ENCODE measurements at regions not wholly inside any gene's neighbourhood (a gene's known extent, or its start where the extent isn't known, plus 50 kb on each side); places are given as distances from the start of the nearest gene placed in this dataset.

- H3F3A ChIP-seq (replicated peaks; ENCODE audit: low read depth) = no peaks in the 10 kb centered on the region
- no peaks in the 10 kb centered on the region for H3K36me3 Mint-ChIP-seq (ENCODE audit: low read depth)
- no peak overlapping the region for H3K27ac ChIP-seq (ENCODE audit: low read depth)
- no peaks in the 10 kb centered on the region for H3K9me3 Mint-ChIP-seq
- H3K27me3 ChIP-seq (ENCODE audit: insufficient read depth) = no peaks in the 10 kb centered on the region
- no peak overlapping the region for H3K27ac Mint-ChIP-seq
- 0 out of 2 replicates have a peak, but pooled peaks cover 5% of the 10 kb centered on the region for H3K4me1 ChIP-seq (ENCODE audit: insufficient read depth)
- H3K4me3 Mint-ChIP-seq = no peak overlapping the region
- no peaks in the 10 kb centered on the region for H3K36me3 ChIP-seq (ENCODE audit: insufficient read depth)
- H3K9me2 ChIP-seq (ENCODE audit: insufficient read depth) = no peaks in the 10 kb centered on the region
- ATAC-seq (no peak), DNase-seq (ENCODE audit: low spot score) (no peak)
- H2AFZ ChIP-seq = no peak overlapping the region
- H3K4me2 ChIP-seq = no peak overlapping the region
- no peaks in the 10 kb centered on the region for H3K79me2 ChIP-seq (replicated peaks; ENCODE audit: insufficient read depth)
- TF ChIP-seq EZH2phosphoT487 (IDR thresholded peaks at IDR 0.05; ENCODE audit: unreplicated experiment) = no peak
- TF ChIP-seq CREB1 (CRISPR knock-in tag; IDR thresholded peaks at IDR 0.05; ENCODE audit: low read depth) = no peak
- TF ChIP-seq, protein P1, sequence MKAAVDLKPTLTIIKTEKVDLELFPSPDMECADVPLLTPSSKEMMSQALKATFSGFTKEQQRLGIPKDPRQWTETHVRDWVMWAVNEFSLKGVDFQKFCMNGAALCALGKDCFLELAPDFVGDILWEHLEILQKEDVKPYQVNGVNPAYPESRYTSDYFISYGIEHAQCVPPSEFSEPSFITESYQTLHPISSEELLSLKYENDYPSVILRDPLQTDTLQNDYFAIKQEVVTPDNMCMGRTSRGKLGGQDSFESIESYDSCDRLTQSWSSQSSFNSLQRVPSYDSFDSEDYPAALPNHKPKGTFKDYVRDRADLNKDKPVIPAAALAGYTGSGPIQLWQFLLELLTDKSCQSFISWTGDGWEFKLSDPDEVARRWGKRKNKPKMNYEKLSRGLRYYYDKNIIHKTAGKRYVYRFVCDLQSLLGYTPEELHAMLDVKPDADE (IDR thresholded peaks at IDR 0.05) = no peak
- no peak for TF ChIP-seq ZNF462 (CRISPR knock-in tag; IDR thresholded peaks at IDR 0.05)
- no peak for TF ChIP-seq JUNB (IDR thresholded peaks at IDR 0.05; ENCODE audit: unreplicated experiment)
- no peak for TF ChIP-seq ZNF114 (CRISPR knock-in tag; IDR thresholded peaks at IDR 0.05)
- no peak for TF ChIP-seq NANOG (IDR thresholded peaks at IDR 0.05; ENCODE audit: borderline replicate concordance)
- TF ChIP-seq STAT1 (IDR thresholded peaks at IDR 0.05; ENCODE audit: unreplicated experiment) = no peak
- no peak for TF ChIP-seq EZH2 (IDR thresholded peaks at IDR 0.05; ENCODE audit: low read depth, unreplicated experiment)
- TF ChIP-seq POLR2AphosphoS5 (IDR thresholded peaks at IDR 0.05; ENCODE audit: low read depth) = no peak
- H4K20me1 ChIP-seq (replicated peaks; ENCODE audit: insufficient read depth) = no peaks in the 10 kb centered on the region
- H3K4me1 Mint-ChIP-seq = peaks cover 15% of the 10 kb centered on the region
- no peaks in the 10 kb centered on the region for H3K27me3 Mint-ChIP-seq (ENCODE audit: insufficient read depth, low read depth, poor library complexity)
- no peak overlapping the region for H3K4me3 ChIP-seq
These were observed 436.6 kb downstream of the DTWD2 start for GRCh38 chr5:118551716-118552115.

Measured in GM23338 (cell line).